ENCODE measurements at regions not wholly inside any gene's neighbourhood (a gene's known extent, or its start where the extent isn't known, plus 50 kb on each side); places are given as distances from the start of the nearest gene placed in this dataset.

DNA sequence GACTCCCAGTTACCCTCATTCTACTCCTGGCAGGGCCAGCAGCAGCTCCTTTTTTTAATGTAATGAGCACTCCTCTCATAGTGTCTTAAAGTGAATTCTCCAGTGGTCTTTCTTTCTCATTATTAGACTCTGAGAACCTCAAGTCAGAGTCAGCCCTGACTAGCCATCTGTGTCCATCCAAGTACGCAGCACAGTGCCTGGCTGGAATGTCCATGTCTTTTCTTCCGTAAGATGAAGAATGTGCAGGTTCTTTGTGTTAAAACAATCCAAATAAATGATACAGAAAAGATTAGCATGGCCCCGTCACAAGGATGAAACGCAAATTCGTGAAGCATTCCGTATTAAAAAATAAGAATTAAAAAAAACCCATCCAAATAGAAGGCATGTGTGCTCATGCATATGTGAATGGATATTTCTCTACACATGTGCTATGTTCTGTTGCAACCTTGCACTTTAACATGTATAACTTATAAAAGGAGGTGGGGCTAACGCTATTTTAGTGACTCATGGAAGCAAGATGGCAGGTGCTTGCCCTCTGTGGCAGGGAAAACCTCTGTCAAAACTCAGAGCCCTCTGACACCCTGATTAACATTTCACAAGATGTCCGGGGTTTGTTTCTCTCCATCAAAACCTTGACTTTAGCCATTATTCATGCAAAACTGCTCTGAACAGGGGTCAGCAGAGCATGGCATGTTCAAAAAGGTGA, 170.7 kb upstream of the TOPAZ1 start:
- H4K8ac ChIP-seq (ENCODE audit: low read depth, low read length): no peak overlapping the region
- H3K79me1 ChIP-seq (ENCODE audit: low read depth, low read length): no peaks in the 10 kb centered on the region
- no peak overlapping the region for H3K9ac ChIP-seq (ENCODE audit: low read depth, low read length, poor library complexity)
- no peak overlapping the region for H2BK5ac ChIP-seq (ENCODE audit: low read length)
- H3K4me2 ChIP-seq (ENCODE audit: insufficient read depth, low read length, poor library complexity, severe bottlenecking): no peak overlapping the region
- no peak for DNase-seq (ENCODE audit: low spot score)
- H3K27me3 ChIP-seq (ENCODE audit: control insufficient read depth in 3 of 3, insufficient read depth in 3 of 3, low read depth in 1 of 3, low read length in 3 of 3): peaks cover 0 to 3% (median 0%) of the 10 kb centered on the region in 3 experiments
- H3K14ac ChIP-seq (ENCODE audit: low read length): no peak overlapping the region
- no peak overlapping the region for H3K4ac ChIP-seq (ENCODE audit: low read length)
- H2BK12ac ChIP-seq (ENCODE audit: low read length): no peak overlapping the region
- no peaks in the 10 kb centered on the region for H3K36me3 ChIP-seq (replicated peaks in 1 of 2; ENCODE audit: control insufficient read depth in 2 of 2, insufficient read depth in 2 of 2, low read length in 2 of 2)
- no peak overlapping the region for H4K91ac ChIP-seq (ENCODE audit: low read depth, low read length, poor library complexity)
- WGBS, 2 donors (ENCODE audit: extremely low coverage in 2 of 2, insufficient read length in 2 of 2, insufficient replicate concordance in 1 of 2): no CpG with 5 or more reads among the region's 8 CpGs
- H3K27ac ChIP-seq (replicated peaks; ENCODE audit: low read length): no peak overlapping the region
- H3K18ac ChIP-seq (ENCODE audit: low read length): no peak overlapping the region
- no peak overlapping the region for H3K23ac ChIP-seq (ENCODE audit: low read depth, low read length, poor library complexity)
- no peak overlapping the region for H2AK5ac ChIP-seq (ENCODE audit: low read depth, low read length)
- H2AFZ ChIP-seq (ENCODE audit: low read length): no peak overlapping the region
- H3K4me3 ChIP-seq (ENCODE audit: low read length in 2 of 2): no peak overlapping the region
- no peaks in the 10 kb centered on the region for H3K9me3 ChIP-seq (replicated peaks in 1 of 2; ENCODE audit: control insufficient read depth in 2 of 2, insufficient read depth in 1 of 2, low read depth in 1 of 2, low read length in 2 of 2)
- no peaks in the 10 kb centered on the region for H3K4me1 ChIP-seq (ENCODE audit: control insufficient read depth in 2 of 2, insufficient read depth in 1 of 2, low read depth in 1 of 2, low read length in 2 of 2)
- H2BK120ac ChIP-seq (ENCODE audit: low read depth, low read length): no peak overlapping the region
- no peak overlapping the region for H2BK15ac ChIP-seq (ENCODE audit: low read length)

DNA sequence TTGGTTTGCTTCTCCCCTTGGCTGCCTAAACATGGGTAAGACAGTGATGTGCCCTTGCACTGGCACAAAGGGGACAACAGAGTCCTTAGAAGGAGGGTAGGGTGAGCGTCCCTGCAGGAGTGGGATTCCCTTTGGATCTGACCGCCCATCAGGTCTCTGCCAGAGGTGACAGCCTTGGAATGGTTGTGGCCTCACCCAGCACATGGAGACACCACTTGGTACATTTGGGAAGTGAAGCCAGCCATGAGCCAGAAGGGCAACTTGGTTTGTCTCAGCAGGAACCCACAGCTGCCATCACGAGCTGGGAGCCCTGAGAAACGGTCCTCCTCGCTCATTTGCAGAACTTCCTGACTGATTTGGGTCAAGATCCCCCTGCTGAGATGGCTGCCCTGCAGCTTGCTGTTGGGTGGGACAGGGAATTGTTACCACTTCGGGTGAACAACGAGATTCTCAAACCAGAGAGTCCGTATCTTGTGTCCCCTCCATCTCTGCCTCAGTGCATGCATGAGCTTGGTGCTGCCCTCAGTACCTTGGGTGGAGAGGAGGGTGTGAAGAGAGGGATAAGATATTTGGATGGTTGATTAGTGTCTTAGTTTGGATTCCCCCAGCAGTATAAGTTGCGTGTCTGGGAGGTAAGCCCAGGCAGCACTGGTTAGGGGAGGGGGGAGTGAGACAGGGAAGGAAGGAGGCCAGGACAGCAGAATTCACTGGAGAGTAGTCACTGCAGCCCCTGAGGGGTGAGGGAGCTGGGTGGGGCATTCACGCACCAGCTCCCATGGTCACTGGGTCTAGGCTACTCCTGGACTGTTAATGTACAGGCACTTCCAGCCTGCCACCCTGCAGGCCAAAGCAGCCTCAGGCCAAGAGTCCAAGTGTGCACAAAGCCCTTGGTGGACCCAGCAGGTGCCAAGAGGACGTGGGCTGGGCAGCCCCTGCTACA, 168.8 kb upstream of the TOPAZ1 start:
- Histone ChIP-seq H2AK5ac (ENCODE audit: low read depth, low read length) (peak overlapping the region; percentile 44), H3K4me3 (ENCODE audit: low read length in 2 of 2) (no peak overlapping the region), H3K14ac (ENCODE audit: low read length) (peak overlapping the region; percentile 58), H3K27me3 (ENCODE audit: control insufficient read depth in 3 of 3, insufficient read depth in 3 of 3, low read depth in 1 of 3, low read length in 3 of 3) (peaks cover 0 to 3% (median 0%) of the 10 kb centered on the region in 3 experiments), H3K4me1 (ENCODE audit: control insufficient read depth in 2 of 2, insufficient read depth in 1 of 2, low read depth in 1 of 2, low read length in 2 of 2) (peaks cover 0 to 5% of the 10 kb centered on the region in 2 donors), H2BK120ac (ENCODE audit: low read depth, low read length) (no peak overlapping the region), H3K18ac (ENCODE audit: low read length) (peak overlapping the region; percentile 40), H3K36me3 (replicated peaks in 1 of 2; ENCODE audit: control insufficient read depth in 2 of 2, insufficient read depth in 2 of 2, low read length in 2 of 2) (no peaks in the 10 kb centered on the region), H3K27ac (replicated peaks; ENCODE audit: low read length) (no peak overlapping the region), H2AFZ (ENCODE audit: low read length) (no peak overlapping the region), H3K9me3 (replicated peaks in 1 of 2; ENCODE audit: control insufficient read depth in 2 of 2, insufficient read depth in 1 of 2, low read depth in 1 of 2, low read length in 2 of 2) (no peaks in the 10 kb centered on the region), H4K8ac (ENCODE audit: low read depth, low read length) (no peak overlapping the region), H3K4ac (ENCODE audit: low read length) (no peak overlapping the region), H3K23ac (ENCODE audit: low read depth, low read length, poor library complexity) (peak overlapping the region; percentile 51), H2BK5ac (ENCODE audit: low read length) (no peak overlapping the region), H3K79me1 (ENCODE audit: low read depth, low read length) (no peaks in the 10 kb centered on the region), H3K4me2 (ENCODE audit: insufficient read depth, low read length, poor library complexity, severe bottlenecking) (no peak overlapping the region), H2BK12ac (ENCODE audit: low read length) (no peak overlapping the region), H3K9ac (ENCODE audit: low read depth, low read length, poor library complexity) (no peak overlapping the region), H4K91ac (ENCODE audit: low read depth, low read length, poor library complexity) (peak overlapping the region; percentile 61), H2BK15ac (ENCODE audit: low read length) (peak overlapping the region; percentile 32)
- no CpG with 5 or more reads among the region's 11 CpGs for WGBS, 2 donors (ENCODE audit: extremely low coverage in 2 of 2, insufficient read length in 2 of 2, insufficient replicate concordance in 1 of 2)
- no peak for DNase-seq (ENCODE audit: low spot score)

DNA sequence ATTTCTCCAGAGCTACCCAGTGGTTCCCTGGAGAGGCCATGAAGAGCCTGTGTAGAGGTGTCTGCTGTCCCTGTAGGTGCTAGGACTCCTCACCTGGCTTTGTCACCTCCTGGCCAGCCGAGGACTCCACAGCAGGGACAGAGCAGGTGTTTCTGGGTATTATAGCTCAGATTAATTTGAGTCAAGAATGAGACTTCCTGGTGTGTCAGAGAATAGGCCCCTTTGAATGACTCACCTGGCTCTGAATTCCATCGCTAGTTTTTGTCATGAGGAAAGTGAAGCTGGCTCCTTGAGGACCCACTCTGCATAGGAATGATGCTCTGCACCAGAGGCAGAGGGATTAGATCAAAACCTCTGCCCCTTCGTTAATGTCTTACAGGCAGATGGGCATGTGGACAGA, 167.5 kb upstream of the TOPAZ1 start:
- no peak overlapping the region for H3K18ac ChIP-seq (ENCODE audit: low read length)
- H3K36me3 ChIP-seq (replicated peaks in 1 of 2; ENCODE audit: control insufficient read depth in 2 of 2, insufficient read depth in 2 of 2, low read length in 2 of 2): no peaks in the 10 kb centered on the region
- H3K14ac ChIP-seq (ENCODE audit: low read length): no peak overlapping the region

More for the DNA sequence above, 167.5 kb upstream of the TOPAZ1 start:
- Histone ChIP-seq H3K4me2 (ENCODE audit: insufficient read depth, low read length, poor library complexity, severe bottlenecking) (no peak overlapping the region), H3K23ac (ENCODE audit: low read depth, low read length, poor library complexity) (no peak overlapping the region), H3K4me1 (ENCODE audit: control insufficient read depth in 2 of 2, insufficient read depth in 1 of 2, low read depth in 1 of 2, low read length in 2 of 2) (peaks cover 0 to 5% of the 10 kb centered on the region in 2 donors), H3K4ac (ENCODE audit: low read length) (no peak overlapping the region), H3K4me3 (ENCODE audit: low read length in 2 of 2) (no peak overlapping the region), H2BK120ac (ENCODE audit: low read depth, low read length) (no peak overlapping the region), H3K79me1 (ENCODE audit: low read depth, low read length) (no peaks in the 10 kb centered on the region), H2BK12ac (ENCODE audit: low read length) (no peak overlapping the region), H2BK15ac (ENCODE audit: low read length) (no peak overlapping the region), H3K9ac (ENCODE audit: low read depth, low read length, poor library complexity) (no peak overlapping the region), H2AK5ac (ENCODE audit: low read depth, low read length) (no peak overlapping the region), H4K8ac (ENCODE audit: low read depth, low read length) (no peak overlapping the region), H3K9me3 (replicated peaks in 1 of 2; ENCODE audit: control insufficient read depth in 2 of 2, insufficient read depth in 1 of 2, low read depth in 1 of 2, low read length in 2 of 2) (no peaks in the 10 kb centered on the region), H3K27me3 (ENCODE audit: control insufficient read depth in 3 of 3, insufficient read depth in 3 of 3, low read depth in 1 of 3, low read length in 3 of 3) (peaks cover 0 to 3% (median 0%) of the 10 kb centered on the region in 3 experiments), H3K27ac (replicated peaks; ENCODE audit: low read length) (no peak overlapping the region), H2BK5ac (ENCODE audit: low read length) (no peak overlapping the region), H2AFZ (ENCODE audit: low read length) (no peak overlapping the region), H4K91ac (ENCODE audit: low read depth, low read length, poor library complexity) (no peak overlapping the region)
- no CpG with 5 or more reads among the region's 3 CpGs for WGBS, 2 donors (ENCODE audit: extremely low coverage in 2 of 2, insufficient read length in 2 of 2, insufficient replicate concordance in 1 of 2)
- no peak for DNase-seq (ENCODE audit: low spot score)

All from neuronal stem cell (in vitro differentiated cells).